ENCODE measurements at regions not wholly inside any gene's neighbourhood (a gene's known extent, or its start where the extent isn't known, plus 50 kb on each side); places are given as distances from the start of the nearest gene placed in this dataset.

GRCh38 chr4:111847296-111848008 lies 297.8 kb upstream of the FAM241A start:
- no peaks in the 10 kb centered on the region for H3K79me2 ChIP-seq (ENCODE audit: insufficient read depth, low read length)
- H3K27me3 ChIP-seq (ENCODE audit: low read length) = no peaks in the 10 kb centered on the region
- no peak overlapping the region for H3K27ac ChIP-seq (ENCODE audit: low read depth, low read length)
- TF ChIP-seq CTCF (IDR thresholded peaks at IDR 0.05; ENCODE audit: insufficient read depth, low read length, poor library complexity, severe bottlenecking) (no peak), EZH2phosphoT487 (conservative IDR thresholded peaks at IDR 0.05; ENCODE audit: low read length) (no peak)
- no peak overlapping the region for H3K9ac ChIP-seq (ENCODE audit: low read length)
- no peaks in the 10 kb centered on the region for H3K9me2 ChIP-seq (replicated peaks; ENCODE audit: insufficient read depth, low read length)
- H3K4me3 ChIP-seq (ENCODE audit: insufficient read depth, low read length, poor library complexity, severe bottlenecking) = no peak overlapping the region
- H3K4me2 ChIP-seq (ENCODE audit: low read depth, low read length, poor library complexity, severe bottlenecking) = no peak overlapping the region
- H2AFZ ChIP-seq (ENCODE audit: low read depth, low read length, severe bottlenecking) = no peak overlapping the region
- no peaks in the 10 kb centered on the region for H4K20me1 ChIP-seq (ENCODE audit: low read depth, low read length)
- no peaks in the 10 kb centered on the region for H3K36me3 ChIP-seq (ENCODE audit: low read length)
- no peaks in the 10 kb centered on the region for H3K9me3 ChIP-seq (ENCODE audit: insufficient read depth, low read length)
- H3F3A ChIP-seq (ENCODE audit: insufficient read depth) = no peaks in the 10 kb centered on the region

- Histone ChIP-seq H4K20me1 (ENCODE audit: low read depth, low read length) (no peaks in the 10 kb centered on the region), H3K9me2 (replicated peaks; ENCODE audit: insufficient read depth, low read length) (no peaks in the 10 kb centered on the region), H2AFZ (ENCODE audit: low read depth, low read length, severe bottlenecking) (no peak overlapping the region), H3K9me3 (ENCODE audit: insufficient read depth, low read length) (no peaks in the 10 kb centered on the region), H3K4me2 (ENCODE audit: low read depth, low read length, poor library complexity, severe bottlenecking) (no peak overlapping the region), H3K27me3 (ENCODE audit: low read length) (no peaks in the 10 kb centered on the region), H3F3A (ENCODE audit: insufficient read depth) (no peaks in the 10 kb centered on the region), H3K27ac (ENCODE audit: low read depth, low read length) (no peak overlapping the region), H3K36me3 (ENCODE audit: low read length) (no peaks in the 10 kb centered on the region), H3K79me2 (ENCODE audit: insufficient read depth, low read length) (no peaks in the 10 kb centered on the region), H3K9ac (ENCODE audit: low read length) (no peak overlapping the region), H3K4me3 (ENCODE audit: insufficient read depth, low read length, poor library complexity, severe bottlenecking) (no peak overlapping the region)
- TF ChIP-seq EZH2phosphoT487 (conservative IDR thresholded peaks at IDR 0.05; ENCODE audit: low read length) = no peak
- no peak for TF ChIP-seq CTCF (IDR thresholded peaks at IDR 0.05; ENCODE audit: insufficient read depth, low read length, poor library complexity, severe bottlenecking)
Observed at GRCh38 chr4:111849746-111850284, 295.4 kb upstream of the FAM241A start.

- Histone ChIP-seq H4K20me1 (ENCODE audit: low read depth, low read length) (no peaks in the 10 kb centered on the region), H3F3A (ENCODE audit: insufficient read depth) (no peaks in the 10 kb centered on the region), H3K9me2 (replicated peaks; ENCODE audit: insufficient read depth, low read length) (no peaks in the 10 kb centered on the region), H3K27me3 (ENCODE audit: low read length) (no peaks in the 10 kb centered on the region), H3K36me3 (ENCODE audit: low read length) (no peaks in the 10 kb centered on the region), H3K27ac (ENCODE audit: low read depth, low read length) (no peak overlapping the region), H3K9ac (ENCODE audit: low read length) (no peak overlapping the region), H3K4me2 (ENCODE audit: low read depth, low read length, poor library complexity, severe bottlenecking) (no peak overlapping the region), H3K9me3 (ENCODE audit: insufficient read depth, low read length) (no peaks in the 10 kb centered on the region), H3K79me2 (ENCODE audit: insufficient read depth, low read length) (no peaks in the 10 kb centered on the region), H3K4me3 (ENCODE audit: insufficient read depth, low read length, poor library complexity, severe bottlenecking) (no peak overlapping the region), H2AFZ (ENCODE audit: low read depth, low read length, severe bottlenecking) (no peak overlapping the region)
- TF ChIP-seq EZH2phosphoT487 (conservative IDR thresholded peaks at IDR 0.05; ENCODE audit: low read length) = no peak
- TF ChIP-seq CTCF (IDR thresholded peaks at IDR 0.05; ENCODE audit: insufficient read depth, low read length, poor library complexity, severe bottlenecking) = peak; percentile 38
Observed at GRCh38 chr4:111854494-111855087, 290.7 kb upstream of the FAM241A start.
